Mesodermal cell (in vitro differentiated cells): ENCODE measurements at regions not wholly inside any gene's neighbourhood (a gene's known extent, or its start where the extent isn't known, plus 50 kb on each side); places are given as distances from the start of the nearest gene placed in this dataset.
"Not testable (repeated sequence)": the region's sequence is repeated elsewhere in the genome, so short reads cannot be mapped to it uniquely, and the experiment has no call there.

Source experiments
- H3K27ac ChIP-seq: 2 replicates; pipeline ENCODE4 v1.7.0; 2013; ENCODE audit warnings: mild to moderate bottlenecking, low read depth, low read length, moderate library complexity; ENCODE audit not compliant: severe bottlenecking
- H3K36me3 ChIP-seq: 2 replicates; pipeline ENCODE4 v1.7.1; 2013; ENCODE audit warnings: mild to moderate bottlenecking, low read length, moderate library complexity; ENCODE audit not compliant: control insufficient read depth, insufficient read depth
- H3K4me1 ChIP-seq: one replicate; pipeline ENCODE4 v1.7.1; 2013; ENCODE audit warnings: mild to moderate bottlenecking, low read length; ENCODE audit not compliant: insufficient read depth, control insufficient read depth, poor library complexity, severe bottlenecking
- H3K4me3 ChIP-seq: 2 replicates; pipeline ENCODE4 v1.7.0; 2013; ENCODE audit warnings: low read length, control low read depth, mild to moderate bottlenecking; ENCODE audit not compliant: insufficient read depth, poor library complexity, severe bottlenecking; ENCODE audit errors: extremely low read depth
- H3K9me3 ChIP-seq: 2 replicates; pipeline ENCODE4 v1.7.1; 2013; ENCODE audit warnings: mild to moderate bottlenecking, low read length, moderate library complexity; ENCODE audit not compliant: control insufficient read depth
- WGBS, 2 experiments: methylation state at CpG; one replicate each; pipeline ENCODE4 v1.1.5; 2013; ENCODE audit warnings: missing lambda C conversion rate in 2 of 2; ENCODE audit not compliant: insufficient coverage in 2 of 2; 5-methylcytosine and 5-hydroxymethylcytosine counted together

GRCh38 chr3:44941-45340 lies 151.6 kb upstream of the CHL1 start:
- no CpG with 5 or more reads among the region's 5 CpGs for WGBS, 2 experiments
- H3K9me3 ChIP-seq, result peaks cover 29% of the 10 kb centered on the region
- H3K27ac ChIP-seq, H3K4me3 ChIP-seq, H3K36me3 ChIP-seq, H3K4me1 ChIP-seq: not testable (repeated sequence)

DNA sequence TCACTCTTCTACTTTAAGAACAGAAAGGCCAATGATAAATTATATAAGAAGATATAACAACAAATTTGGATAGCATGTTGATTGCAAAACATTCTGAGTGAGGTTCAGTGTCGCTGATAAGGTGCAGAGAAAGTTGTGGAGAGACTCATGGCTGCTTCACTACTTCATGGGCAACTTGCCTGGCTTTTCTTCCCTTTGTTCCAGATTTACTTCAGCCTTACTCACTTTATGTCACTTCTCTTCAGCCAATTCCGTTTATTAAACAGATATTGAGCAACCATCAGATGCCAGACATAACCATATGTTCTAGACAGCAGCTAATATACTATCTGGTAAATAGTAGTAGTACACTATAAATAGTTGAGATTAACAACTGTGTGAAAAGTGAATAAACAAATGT lies 150.0 kb upstream of the CHL1 start:
- Histone ChIP-seq H3K9me3 (peaks cover 25% of the 10 kb centered on the region), H3K27ac (no peak overlapping the region), H3K4me1 (no peaks in the 10 kb centered on the region), H3K4me3 (no peak overlapping the region), H3K36me3 (no peaks in the 10 kb centered on the region)
- 50% methylated on average over 1 of the region's 2 CpGs for WGBS, 2 experiments

GRCh38 chr3:53441-53840 lies 143.1 kb upstream of the CHL1 start:
- H3K36me3 ChIP-seq, H3K27ac ChIP-seq, H3K4me3 ChIP-seq, H3K4me1 ChIP-seq: not testable (repeated sequence)
- H3K9me3 ChIP-seq, result peaks cover 23% of the 10 kb centered on the region
- 33 to 37% methylated on average over 3 of the region's 5 CpGs for WGBS, 2 experiments

- Histone ChIP-seq H3K27ac (no peak overlapping the region), H3K4me1 (no peaks in the 10 kb centered on the region), H3K36me3 (no peaks in the 10 kb centered on the region), H3K4me3 (no peak overlapping the region), H3K9me3 (peaks cover 19% of the 10 kb centered on the region)
- WGBS, 2 experiments, result 50 to 70% methylated on average over 1 to 2 of the region's 5 CpGs
Measured at GRCh38 chr3:54240-54639, 142.3 kb upstream of the CHL1 start.

GRCh38 chr3:56672-57071 lies 139.9 kb upstream of the CHL1 start:
- no peak overlapping the region for H3K27ac ChIP-seq
- no peaks in the 10 kb centered on the region for H3K36me3 ChIP-seq
- H3K9me3 ChIP-seq, result peaks cover 22% of the 10 kb centered on the region
- 58 to 80% methylated on average over 2 to 3 of the region's 4 CpGs for WGBS, 2 experiments
- H3K4me1 ChIP-seq, result no peaks in the 10 kb centered on the region
- H3K4me3 ChIP-seq, result no peak overlapping the region

- Histone ChIP-seq H3K36me3 (no peaks in the 10 kb centered on the region), H3K27ac (no peak overlapping the region), H3K4me1 (no peaks in the 10 kb centered on the region), H3K4me3 (no peak overlapping the region), H3K9me3 (peaks cover 34% of the 10 kb centered on the region)
- WGBS, 2 experiments, result 82 to 85% methylated on average over 4 of the region's 7 CpGs
Measured at GRCh38 chr3:59854-60253, 136.7 kb upstream of the CHL1 start.

GRCh38 chr3:63095-63765 lies 133.3 kb upstream of the CHL1 start:
- H3K4me3 ChIP-seq, result no peak overlapping the region
- H3K4me1 ChIP-seq, result no peaks in the 10 kb centered on the region
- H3K9me3 ChIP-seq, result peaks cover 32% of the 10 kb centered on the region
- H3K27ac ChIP-seq, result no peak overlapping the region
- no peaks in the 10 kb centered on the region for H3K36me3 ChIP-seq
- 69 to 78% methylated on average over 6 of the region's 7 CpGs for WGBS, 2 experiments

- H3K36me3 ChIP-seq, result no peaks in the 10 kb centered on the region
- H3K4me1 ChIP-seq, result no peaks in the 10 kb centered on the region
- peaks cover 16% of the 10 kb centered on the region for H3K9me3 ChIP-seq
- no peak overlapping the region for H3K27ac ChIP-seq
- no CpG with 5 or more reads among the region's 1 CpG for WGBS, 2 experiments
- H3K4me3 ChIP-seq, result no peak overlapping the region
Measured at GRCh38 chr3:69690-70089, 126.9 kb upstream of the CHL1 start.

DNA sequence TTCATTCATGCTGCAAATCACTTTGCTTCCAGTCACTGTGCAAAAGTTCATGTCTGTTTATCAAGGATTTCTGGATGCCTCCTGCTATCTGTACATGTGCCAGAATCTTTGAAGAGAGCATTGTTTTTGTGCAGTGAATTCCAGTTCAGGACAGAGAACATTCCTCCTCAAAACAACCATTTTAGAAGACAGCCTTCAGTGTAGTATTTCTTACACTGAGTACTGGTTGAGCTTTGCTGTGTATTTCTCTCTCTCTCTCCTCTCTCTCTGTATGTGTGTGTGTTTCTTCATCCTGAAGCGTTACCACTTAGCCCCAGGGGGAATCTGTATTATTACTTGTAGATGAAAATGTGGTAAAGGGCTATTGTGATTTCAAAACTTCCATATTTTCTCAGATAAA lies 123.8 kb upstream of the CHL1 start:
- Histone ChIP-seq H3K4me1 (no peaks in the 10 kb centered on the region), H3K9me3 (peaks cover 14% of the 10 kb centered on the region), H3K27ac (no peak overlapping the region), H3K4me3 (no peak overlapping the region), H3K36me3 (no peaks in the 10 kb centered on the region)
- WGBS, 2 experiments, result no CpG with 5 or more reads among the region's 1 CpG

DNA sequence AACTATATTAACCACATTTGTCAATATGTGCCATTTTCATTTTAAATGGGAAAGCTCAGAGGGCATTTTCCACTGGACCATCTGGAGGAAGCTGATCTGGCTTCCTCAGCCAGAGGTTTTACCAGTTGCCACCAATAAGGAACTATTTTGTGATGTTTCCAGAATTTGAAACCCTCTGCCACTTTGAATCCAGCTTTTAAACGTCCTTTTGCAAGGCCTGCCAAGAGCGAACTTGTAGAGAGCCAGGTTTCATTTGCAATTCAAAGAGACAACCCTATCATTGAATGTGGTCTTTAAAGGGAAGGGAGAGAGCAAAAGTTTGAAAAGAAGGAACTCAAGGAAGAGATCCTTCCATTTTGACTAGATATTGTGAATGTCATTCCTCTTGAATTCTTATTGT lies 123.3 kb upstream of the CHL1 start:
- Histone ChIP-seq H3K27ac (no peak overlapping the region), H3K36me3 (no peaks in the 10 kb centered on the region), H3K4me1 (no peaks in the 10 kb centered on the region), H3K9me3 (peaks cover 14% of the 10 kb centered on the region), H3K4me3 (no peak overlapping the region)
- WGBS, 2 experiments, result 20 to 45% methylated on average over 2 of the region's 2 CpGs

DNA sequence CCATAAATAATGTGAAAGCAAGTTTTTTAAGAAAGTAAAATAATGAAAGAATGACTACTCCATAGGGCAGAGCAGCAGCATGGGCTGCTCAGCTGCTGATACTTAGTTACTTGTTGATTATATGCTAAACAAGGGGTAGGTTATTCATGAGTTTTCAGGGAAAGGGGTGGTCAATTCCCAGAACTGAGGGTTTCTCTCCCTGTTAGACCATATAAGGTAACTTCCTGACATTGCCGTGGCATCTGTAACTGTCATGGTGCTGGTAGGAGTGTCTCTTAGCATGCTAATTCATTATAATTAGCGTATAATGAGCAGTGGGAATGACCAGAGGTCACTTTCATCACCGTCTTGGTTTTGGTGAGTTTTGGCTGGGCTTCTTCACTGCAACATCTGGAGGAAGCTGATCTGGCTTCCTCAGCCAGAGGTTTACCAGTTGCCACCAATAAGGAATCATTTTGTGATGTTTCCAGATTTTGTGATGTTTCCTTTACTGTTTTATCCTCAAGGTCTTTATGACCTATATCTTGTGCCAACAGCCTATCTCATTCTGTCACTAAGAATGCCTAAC lies 121.8 kb upstream of the CHL1 start:
- Histone ChIP-seq H3K9me3 (peaks cover 15% of the 10 kb centered on the region), H3K36me3 (no peaks in the 10 kb centered on the region), H3K27ac (no peak overlapping the region), H3K4me3 (no peak overlapping the region), H3K4me1 (no peaks in the 10 kb centered on the region)
- WGBS, 2 experiments, result 57 to 80% methylated on average over 1 of the region's 3 CpGs
